ENCODE measurements at regions not wholly inside any gene's neighbourhood (a gene's known extent, or its start where the extent isn't known, plus 50 kb on each side); places are given as distances from the start of the nearest gene placed in this dataset.

DNA sequence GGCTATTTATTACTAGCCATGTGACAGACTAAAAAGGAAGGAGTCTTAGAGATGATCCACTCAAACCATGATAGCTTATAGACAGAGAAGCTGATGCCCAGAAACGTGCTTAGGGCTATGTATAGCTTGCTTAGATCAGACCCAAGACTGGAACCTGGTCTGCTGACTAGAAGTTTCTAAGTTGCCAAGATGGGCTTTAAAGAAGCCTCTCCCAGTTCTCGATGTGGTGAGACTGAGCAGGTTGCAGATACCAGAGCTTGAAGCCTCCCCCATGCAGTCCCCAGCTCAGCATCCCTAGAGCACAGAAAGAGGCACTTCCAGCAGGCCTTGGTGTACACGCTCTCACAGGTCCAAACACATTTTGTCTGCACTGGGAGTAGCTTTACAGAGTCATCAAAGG lies 51.1 kb upstream of the ATP10B start:
- TF ChIP-seq, protein P1, sequence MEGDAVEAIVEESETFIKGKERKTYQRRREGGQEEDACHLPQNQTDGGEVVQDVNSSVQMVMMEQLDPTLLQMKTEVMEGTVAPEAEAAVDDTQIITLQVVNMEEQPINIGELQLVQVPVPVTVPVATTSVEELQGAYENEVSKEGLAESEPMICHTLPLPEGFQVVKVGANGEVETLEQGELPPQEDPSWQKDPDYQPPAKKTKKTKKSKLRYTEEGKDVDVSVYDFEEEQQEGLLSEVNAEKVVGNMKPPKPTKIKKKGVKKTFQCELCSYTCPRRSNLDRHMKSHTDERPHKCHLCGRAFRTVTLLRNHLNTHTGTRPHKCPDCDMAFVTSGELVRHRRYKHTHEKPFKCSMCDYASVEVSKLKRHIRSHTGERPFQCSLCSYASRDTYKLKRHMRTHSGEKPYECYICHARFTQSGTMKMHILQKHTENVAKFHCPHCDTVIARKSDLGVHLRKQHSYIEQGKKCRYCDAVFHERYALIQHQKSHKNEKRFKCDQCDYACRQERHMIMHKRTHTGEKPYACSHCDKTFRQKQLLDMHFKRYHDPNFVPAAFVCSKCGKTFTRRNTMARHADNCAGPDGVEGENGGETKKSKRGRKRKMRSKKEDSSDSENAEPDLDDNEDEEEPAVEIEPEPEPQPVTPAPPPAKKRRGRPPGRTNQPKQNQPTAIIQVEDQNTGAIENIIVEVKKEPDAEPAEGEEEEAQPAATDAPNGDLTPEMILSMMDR (IDR thresholded peaks at IDR 0.05) = no peak
